PC-3 (cell line): ENCODE measurements at regions not wholly inside any gene's neighbourhood (a gene's known extent, or its start where the extent isn't known, plus 50 kb on each side); places are given as distances from the start of the nearest gene placed in this dataset.

ENCODE experiments used
- ATAC-seq: fragments of 200-7000 bp; cut with Tn5 transposase; 2 replicates; pipeline ENCODE4 v1.9.1; 2020; ENCODE audit warnings: mild to moderate bottlenecking, moderate library complexity
- BruUV-seq: library from RNA; stranded (reverse); fragments of 400-500 nt; replicated peaks from 2 replicates; lab custom pipeline; 2021; lab: Mats Ljungman, UMichigan
- CTCF ChIA-PET: fragments of 300-600 bp; sonication (Branson Sonifier 250); formaldehyde crosslinking; loops from one replicate; lab custom pipeline; 2022; ENCODE audit warnings: antibody characterized with exemption; lab: Charles Lee
- POLR2A ChIA-PET: fragments of 300-600 bp; sonication (Branson Sonifier 250); formaldehyde crosslinking; loops from one replicate; lab custom pipeline; 2022; ENCODE audit warnings: antibody characterized with exemption; ENCODE audit not compliant: unreplicated experiment; lab: Charles Lee
- DNase-seq: peaks from one replicate; pipeline ENCODE4 v3.0.0-alpha.2; 2015
- H2AFZ ChIP-seq: fragments of 300-600 bp; sonication (generic); 2 replicates; pipeline ENCODE4 v1.6.0; 2016; ENCODE audit warnings: antibody characterized with exemption, low read length
- H3F3A ChIP-seq: fragments of 300-600 bp; sonication (generic); one replicate; pipeline ENCODE4 v1.6.0; 2017; ENCODE audit warnings: antibody characterized with exemption, low read length, control low read depth, mild to moderate bottlenecking; ENCODE audit not compliant: unreplicated experiment
- H3K27ac ChIP-seq: fragments of 300-600 bp; sonication (generic); 2 replicates; pipeline ENCODE4 v1.5.1; 2016; ENCODE audit warnings: mild to moderate bottlenecking, low read length
- H3K27me3 ChIP-seq: fragments of 300-600 bp; sonication (generic); 2 replicates; pipeline ENCODE4 v1.6.1; 2016; ENCODE audit warnings: low read length, mixed read lengths
- H3K36me3 ChIP-seq: fragments of 300-600 bp; sonication (generic); 2 replicates; pipeline ENCODE4 v1.6.1; 2016; ENCODE audit warnings: low read depth, mixed run types, low read length, mixed read lengths
- H3K4me1 ChIP-seq: fragments of 300-600 bp; sonication (generic); 2 replicates; pipeline ENCODE4 v1.5.1; 2016; ENCODE audit warnings: low read length; ENCODE audit not compliant: insufficient read depth
- H3K4me2 ChIP-seq: fragments of 300-600 bp; sonication (generic); 2 replicates; pipeline ENCODE4 v1.6.0; 2016; ENCODE audit warnings: low read length
- H3K4me3 ChIP-seq: fragments of 300-600 bp; sonication (generic); 2 replicates; pipeline ENCODE4 v1.5.1; 2016; ENCODE audit warnings: mild to moderate bottlenecking, low read length, mixed read lengths
- H3K79me2 ChIP-seq: fragments of 300-600 bp; sonication (generic); 2 replicates; pipeline ENCODE4 v1.6.1; 2017; ENCODE audit warnings: low read length, mixed read lengths
- H3K9ac ChIP-seq: fragments of 300-600 bp; sonication (generic); 2 replicates; pipeline ENCODE4 v1.6.0; 2016; ENCODE audit warnings: mild to moderate bottlenecking, low read length
- H3K9me2 ChIP-seq: fragments of 300-600 bp; sonication (generic); replicated peaks from 2 replicates; pipeline ENCODE4 v1.6.1; 2016; ENCODE audit warnings: mixed run types, low read length, mixed read lengths
- H3K9me3 ChIP-seq: fragments of 300-600 bp; sonication (generic); 2 replicates; pipeline ENCODE4 v1.6.1; 2016; ENCODE audit warnings: low read length, mixed read lengths
- H4K20me1 ChIP-seq: fragments of 300-600 bp; sonication (generic); 2 replicates; pipeline ENCODE4 v1.6.1; 2016; ENCODE audit warnings: low read length, mixed read lengths
- EZH2 ChIP-seq: fragments of 300-600 bp; sonication (generic); IDR thresholded peaks from one replicate; pipeline ENCODE4 v1.6.1; 2017; ENCODE audit warnings: antibody characterized with exemption, mild to moderate bottlenecking, low read length; ENCODE audit not compliant: unreplicated experiment
- EZH2phosphoT487 ChIP-seq: fragments of 300-600 bp; sonication (generic); IDR thresholded peaks from 2 replicates; pipeline ENCODE4 v1.6.1; 2018; ENCODE audit warnings: mild to moderate bottlenecking, antibody characterized with exemption, low read length, borderline replicate concordance
- intact Hi-C: fragments of 100-400 bp; cut with micrococcal nuclease; formaldehyde crosslinking; loops from 2 replicates; pipeline ENCODE4 v1.9.0; 2023
- TF ChIP-seq, protein P1 (sequence below): fragments of 300-600 bp; sonication (generic); conservative IDR thresholded peaks from 2 replicates; pipeline ENCODE4 v1.5.1; 2017; ENCODE audit warnings: antibody characterized with exemption, low read depth, mild to moderate bottlenecking, low read length

DNA sequence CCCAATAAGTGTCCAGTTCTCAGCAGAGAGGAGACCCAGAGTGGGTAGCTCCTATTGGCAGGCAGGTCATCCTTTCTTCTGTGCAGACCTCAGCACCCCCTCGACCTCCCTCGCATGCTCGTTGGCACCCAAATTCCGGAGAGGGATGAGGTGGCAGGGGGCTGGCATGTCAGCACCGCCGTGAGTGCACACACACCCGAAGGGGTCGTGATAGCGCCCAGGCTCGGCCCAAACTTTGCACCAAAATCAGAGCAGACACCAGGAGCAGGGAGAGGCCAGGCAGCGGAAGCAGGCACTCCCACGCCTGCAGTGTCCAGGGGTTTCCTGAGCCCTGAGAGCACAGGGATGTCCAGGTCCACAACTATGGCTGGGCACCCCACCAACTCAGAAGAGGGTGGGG is 1503.8 kb upstream of the PCDH20 start:
- CTCF ChIA-PET: no interaction called here
- BruUV-seq: no TSS peak
- no peak overlapping the region for H3K4me2 ChIP-seq

DNA sequence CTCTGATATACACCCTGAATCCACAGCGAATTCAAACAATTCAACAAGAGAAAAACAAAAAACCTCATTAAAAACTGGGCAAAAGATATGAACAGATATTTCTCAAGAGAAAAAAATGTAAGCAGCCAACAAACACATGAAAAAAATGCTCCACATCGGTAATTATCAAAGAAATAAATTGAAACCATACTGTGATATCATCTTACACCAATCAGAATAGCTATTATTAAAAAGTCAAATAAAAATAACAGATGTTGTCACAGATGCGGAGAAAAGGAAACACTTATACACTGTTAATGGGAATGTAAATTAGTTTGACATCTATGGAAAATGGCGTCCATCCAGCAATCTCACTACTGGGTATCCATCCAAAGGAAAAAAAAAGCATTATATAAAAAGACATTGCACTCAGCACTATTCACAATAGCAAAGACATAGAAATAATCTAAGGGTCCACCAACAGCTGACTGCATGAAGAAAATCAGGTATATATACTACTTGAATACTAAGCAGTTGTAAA is 1495.0 kb upstream of the PCDH20 start:
- Histone ChIP-seq H4K20me1 (no peaks in the 10 kb centered on the region), H3K36me3 (no peaks in the 10 kb centered on the region), H3K27ac (no peak overlapping the region), H3K9me2 (no peaks in the 10 kb centered on the region), H3F3A (no peaks in the 10 kb centered on the region), H3K4me3 (no peak overlapping the region), H3K4me2 (no peak overlapping the region), H3K4me1 (no peaks in the 10 kb centered on the region), H2AFZ (no peak overlapping the region), H3K27me3 (no peaks in the 10 kb centered on the region), H3K79me2 (no peaks in the 10 kb centered on the region), H3K9me3 (no peaks in the 10 kb centered on the region), H3K9ac (no peak overlapping the region)
- ChIA-PET POLR2A (no interaction called here), CTCF (no interaction called here)
- intact Hi-C loops: no loop called here
- no TSS peak for BruUV-seq
- no peak for ATAC-seq
- no peak for TF ChIP-seq EZH2phosphoT487
- no peak for TF ChIP-seq EZH2
- TF ChIP-seq, protein P1, sequence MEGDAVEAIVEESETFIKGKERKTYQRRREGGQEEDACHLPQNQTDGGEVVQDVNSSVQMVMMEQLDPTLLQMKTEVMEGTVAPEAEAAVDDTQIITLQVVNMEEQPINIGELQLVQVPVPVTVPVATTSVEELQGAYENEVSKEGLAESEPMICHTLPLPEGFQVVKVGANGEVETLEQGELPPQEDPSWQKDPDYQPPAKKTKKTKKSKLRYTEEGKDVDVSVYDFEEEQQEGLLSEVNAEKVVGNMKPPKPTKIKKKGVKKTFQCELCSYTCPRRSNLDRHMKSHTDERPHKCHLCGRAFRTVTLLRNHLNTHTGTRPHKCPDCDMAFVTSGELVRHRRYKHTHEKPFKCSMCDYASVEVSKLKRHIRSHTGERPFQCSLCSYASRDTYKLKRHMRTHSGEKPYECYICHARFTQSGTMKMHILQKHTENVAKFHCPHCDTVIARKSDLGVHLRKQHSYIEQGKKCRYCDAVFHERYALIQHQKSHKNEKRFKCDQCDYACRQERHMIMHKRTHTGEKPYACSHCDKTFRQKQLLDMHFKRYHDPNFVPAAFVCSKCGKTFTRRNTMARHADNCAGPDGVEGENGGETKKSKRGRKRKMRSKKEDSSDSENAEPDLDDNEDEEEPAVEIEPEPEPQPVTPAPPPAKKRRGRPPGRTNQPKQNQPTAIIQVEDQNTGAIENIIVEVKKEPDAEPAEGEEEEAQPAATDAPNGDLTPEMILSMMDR: no peak
- no peak for DNase-seq

More for the DNA sequence above, 1503.8 kb upstream of the PCDH20 start:
- no peak overlapping the region for H3K4me3 ChIP-seq
- no peaks in the 10 kb centered on the region for H3K9me3 ChIP-seq
- no peaks in the 10 kb centered on the region for H3F3A ChIP-seq
- H2AFZ ChIP-seq: no peak overlapping the region
- no peaks in the 10 kb centered on the region for H3K9me2 ChIP-seq
- no peak for ATAC-seq
- intact Hi-C loops: no loop called here
- no peaks in the 10 kb centered on the region for H3K27me3 ChIP-seq
- no peak overlapping the region for H3K9ac ChIP-seq
- H3K36me3 ChIP-seq: no peaks in the 10 kb centered on the region
- H3K27ac ChIP-seq: no peak overlapping the region
- POLR2A ChIA-PET: no interaction called here
- H3K79me2 ChIP-seq: no peaks in the 10 kb centered on the region
- TF ChIP-seq, protein P1: no peak
- TF ChIP-seq EZH2phosphoT487: no peak
- TF ChIP-seq EZH2: no peak
- H3K4me1 ChIP-seq: no peaks in the 10 kb centered on the region
- no peaks in the 10 kb centered on the region for H4K20me1 ChIP-seq
- DNase-seq: no peak

DNA sequence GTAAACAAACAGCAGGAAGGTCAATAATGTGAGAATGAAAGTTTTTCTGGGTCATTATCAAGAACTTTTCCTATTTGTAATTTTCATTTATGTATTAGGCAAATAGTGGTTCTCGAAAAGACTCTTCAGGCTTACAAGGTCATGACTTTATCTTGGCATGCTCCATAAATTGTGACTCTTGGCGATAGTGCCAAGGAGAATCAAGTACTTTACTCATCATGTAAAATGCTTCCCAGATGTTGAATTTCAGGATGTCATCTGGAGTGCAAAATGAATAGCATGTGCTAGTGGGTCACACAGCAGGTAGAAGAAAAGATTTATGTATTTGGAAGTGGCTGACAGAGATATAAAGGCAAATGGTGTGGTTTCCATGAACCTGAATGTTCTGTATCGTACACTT is 1492.7 kb upstream of the PCDH20 start:
- POLR2A ChIA-PET: no interaction called here
- intact Hi-C loops: no loop called here

More for the DNA sequence above, 1492.7 kb upstream of the PCDH20 start:
- no TSS peak for BruUV-seq
- CTCF ChIA-PET: no interaction called here
- no peak overlapping the region for H3K4me2 ChIP-seq
- no peak overlapping the region for H3K4me3 ChIP-seq
- TF ChIP-seq EZH2phosphoT487 (no peak), EZH2 (no peak)
- TF ChIP-seq, protein P1: no peak
- no peaks in the 10 kb centered on the region for H3K4me1 ChIP-seq
- ATAC-seq (no peak), DNase-seq (no peak)
- no peak overlapping the region for H3K9ac ChIP-seq
- H3F3A ChIP-seq: no peaks in the 10 kb centered on the region
- no peaks in the 10 kb centered on the region for H3K36me3 ChIP-seq
- H3K79me2 ChIP-seq: no peaks in the 10 kb centered on the region
- H3K9me2 ChIP-seq: no peaks in the 10 kb centered on the region
- no peaks in the 10 kb centered on the region for H3K27me3 ChIP-seq
- no peaks in the 10 kb centered on the region for H4K20me1 ChIP-seq
- no peak overlapping the region for H2AFZ ChIP-seq
- no peak overlapping the region for H3K27ac ChIP-seq
- no peaks in the 10 kb centered on the region for H3K9me3 ChIP-seq
